ENCODE measurements at regions not wholly inside any gene's neighbourhood (a gene's known extent, or its start where the extent isn't known, plus 50 kb on each side); places are given as distances from the start of the nearest gene placed in this dataset.

GRCh38 chr4:141290771-141291170, 70.1 kb downstream of the ZNF330 start:
- no peak overlapping the region for H3K4me3 Mint-ChIP-seq
- no peaks in the 10 kb centered on the region for H3K4me1 Mint-ChIP-seq (ENCODE audit: low read depth)
- H3K27ac Mint-ChIP-seq: no peak overlapping the region
- H3K9me3 Mint-ChIP-seq: peaks cover 8% of the 10 kb centered on the region
- peaks cover 4% of the 10 kb centered on the region for H3K36me3 Mint-ChIP-seq (ENCODE audit: low read depth)
- H3K27me3 Mint-ChIP-seq: peaks cover 21% of the 10 kb centered on the region

- Mint-ChIP-seq H3K4me3 (no peak overlapping the region), H3K4me1 (ENCODE audit: low read depth) (no peaks in the 10 kb centered on the region), H3K27ac (no peak overlapping the region), H3K9me3 (peaks cover 8% of the 10 kb centered on the region), H3K36me3 (ENCODE audit: low read depth) (peaks cover 4% of the 10 kb centered on the region), H3K27me3 (peaks cover 19% of the 10 kb centered on the region)
Measured at GRCh38 chr4:141294306-141294705, 73.6 kb downstream of the ZNF330 start.

GRCh38 chr4:141301216-141301615, 80.5 kb downstream of the ZNF330 start:
- no peaks in the 10 kb centered on the region for H3K27me3 Mint-ChIP-seq
- H3K4me1 Mint-ChIP-seq (ENCODE audit: low read depth): no peaks in the 10 kb centered on the region
- H3K9me3 Mint-ChIP-seq: no peaks in the 10 kb centered on the region
- no peak overlapping the region for H3K27ac Mint-ChIP-seq
- H3K4me3 Mint-ChIP-seq: no peak overlapping the region
- H3K36me3 Mint-ChIP-seq (ENCODE audit: low read depth): no peaks in the 10 kb centered on the region

GRCh38 chr4:141302924-141303323, 82.2 kb downstream of the ZNF330 start:
- H3K4me3 Mint-ChIP-seq: no peak overlapping the region
- H3K27ac Mint-ChIP-seq: no peak overlapping the region
- H3K27me3 Mint-ChIP-seq: no peaks in the 10 kb centered on the region
- peaks cover 10% of the 10 kb centered on the region for H3K4me1 Mint-ChIP-seq (ENCODE audit: low read depth)
- no peaks in the 10 kb centered on the region for H3K9me3 Mint-ChIP-seq
- no peaks in the 10 kb centered on the region for H3K36me3 Mint-ChIP-seq (ENCODE audit: low read depth)

GRCh38 chr4:141304346-141304745, 83.7 kb downstream of the ZNF330 start:
- no peaks in the 10 kb centered on the region for H3K9me3 Mint-ChIP-seq
- H3K4me1 Mint-ChIP-seq (ENCODE audit: low read depth): peaks cover 12% of the 10 kb centered on the region
- H3K36me3 Mint-ChIP-seq (ENCODE audit: low read depth): no peaks in the 10 kb centered on the region
- H3K27ac Mint-ChIP-seq: no peak overlapping the region
- H3K27me3 Mint-ChIP-seq: no peaks in the 10 kb centered on the region
- no peak overlapping the region for H3K4me3 Mint-ChIP-seq

- Mint-ChIP-seq H3K36me3 (ENCODE audit: low read depth) (no peaks in the 10 kb centered on the region), H3K27ac (no peak overlapping the region), H3K9me3 (no peaks in the 10 kb centered on the region), H3K4me3 (no peak overlapping the region), H3K27me3 (no peaks in the 10 kb centered on the region), H3K4me1 (ENCODE audit: low read depth) (peaks cover 12% of the 10 kb centered on the region)
Measured at GRCh38 chr4:141306331-141306730, 85.6 kb downstream of the ZNF330 start.

GRCh38 chr4:141307241-141307689, 86.6 kb downstream of the ZNF330 start:
- Mint-ChIP-seq H3K9me3 (no peaks in the 10 kb centered on the region), H3K27ac (peak overlapping the region; percentile 33), H3K4me3 (no peak overlapping the region), H3K36me3 (ENCODE audit: low read depth) (no peaks in the 10 kb centered on the region), H3K27me3 (no peaks in the 10 kb centered on the region), H3K4me1 (ENCODE audit: low read depth) (peaks cover 12% of the 10 kb centered on the region)

- no peaks in the 10 kb centered on the region for H3K9me3 Mint-ChIP-seq
Measured at GRCh38 chr4:141309874-141310273, 89.2 kb downstream of the ZNF330 start.

GRCh38 chr4:141311246-141312204, 90.8 kb downstream of the ZNF330 start:
- Mint-ChIP-seq H3K27ac (peak overlapping the region; percentile 50), H3K36me3 (ENCODE audit: low read depth) (no peaks in the 10 kb centered on the region), H3K4me1 (ENCODE audit: low read depth) (peaks cover 12% of the 10 kb centered on the region), H3K9me3 (no peaks in the 10 kb centered on the region), H3K4me3 (no peak overlapping the region), H3K27me3 (no peaks in the 10 kb centered on the region)

More at GRCh38 chr4:141309874-141310273, 89.2 kb downstream of the ZNF330 start:
- no peaks in the 10 kb centered on the region for H3K36me3 Mint-ChIP-seq (ENCODE audit: low read depth)
- no peak overlapping the region for H3K4me3 Mint-ChIP-seq
- H3K27ac Mint-ChIP-seq: no peak overlapping the region
- no peaks in the 10 kb centered on the region for H3K27me3 Mint-ChIP-seq
- peaks cover 12% of the 10 kb centered on the region for H3K4me1 Mint-ChIP-seq (ENCODE audit: low read depth)

GRCh38 chr4:141314627-141315026, 93.9 kb downstream of the ZNF330 start:
- Mint-ChIP-seq H3K27ac (no peak overlapping the region), H3K27me3 (peaks cover 8% of the 10 kb centered on the region), H3K4me1 (ENCODE audit: low read depth) (no peaks in the 10 kb centered on the region), H3K9me3 (no peaks in the 10 kb centered on the region), H3K36me3 (ENCODE audit: low read depth) (no peaks in the 10 kb centered on the region), H3K4me3 (no peak overlapping the region)

GRCh38 chr4:141328560-141329173, 108.0 kb downstream of the ZNF330 start:
- Mint-ChIP-seq H3K27me3 (peaks cover 28% of the 10 kb centered on the region), H3K9me3 (no peaks in the 10 kb centered on the region), H3K27ac (no peak overlapping the region), H3K36me3 (ENCODE audit: low read depth) (no peaks in the 10 kb centered on the region), H3K4me1 (ENCODE audit: low read depth) (no peaks in the 10 kb centered on the region), H3K4me3 (no peak overlapping the region)

- Mint-ChIP-seq H3K4me1 (ENCODE audit: low read depth) (no peaks in the 10 kb centered on the region), H3K27me3 (peaks cover 33% of the 10 kb centered on the region), H3K36me3 (ENCODE audit: low read depth) (no peaks in the 10 kb centered on the region), H3K9me3 (no peaks in the 10 kb centered on the region), H3K4me3 (no peak overlapping the region), H3K27ac (no peak overlapping the region)
Measured at GRCh38 chr4:141329174-141329569, 108.5 kb downstream of the ZNF330 start.

- Mint-ChIP-seq H3K27ac (no peak overlapping the region), H3K4me1 (ENCODE audit: low read depth) (no peaks in the 10 kb centered on the region), H3K27me3 (peaks cover 40% of the 10 kb centered on the region), H3K4me3 (no peak overlapping the region), H3K9me3 (no peaks in the 10 kb centered on the region), H3K36me3 (ENCODE audit: low read depth) (no peaks in the 10 kb centered on the region)
Measured at GRCh38 chr4:141330616-141331015, 109.9 kb downstream of the ZNF330 start.

GRCh38 chr4:141331534-141332358, 111.1 kb downstream of the ZNF330 start:
- no peak overlapping the region for H3K4me3 Mint-ChIP-seq
- no peaks in the 10 kb centered on the region for H3K4me1 Mint-ChIP-seq (ENCODE audit: low read depth)
- no peaks in the 10 kb centered on the region for H3K36me3 Mint-ChIP-seq (ENCODE audit: low read depth)
- no peaks in the 10 kb centered on the region for H3K9me3 Mint-ChIP-seq
- H3K27me3 Mint-ChIP-seq: peaks cover 45% of the 10 kb centered on the region
- no peak overlapping the region for H3K27ac Mint-ChIP-seq
